ENCODE measurements at regions not wholly inside any gene's neighbourhood (a gene's known extent, or its start where the extent isn't known, plus 50 kb on each side); places are given as distances from the start of the nearest gene placed in this dataset.
"Not testable (repeated sequence)": the region's sequence is repeated elsewhere in the genome, so short reads cannot be mapped to it uniquely, and the experiment has no call there.

DNA sequence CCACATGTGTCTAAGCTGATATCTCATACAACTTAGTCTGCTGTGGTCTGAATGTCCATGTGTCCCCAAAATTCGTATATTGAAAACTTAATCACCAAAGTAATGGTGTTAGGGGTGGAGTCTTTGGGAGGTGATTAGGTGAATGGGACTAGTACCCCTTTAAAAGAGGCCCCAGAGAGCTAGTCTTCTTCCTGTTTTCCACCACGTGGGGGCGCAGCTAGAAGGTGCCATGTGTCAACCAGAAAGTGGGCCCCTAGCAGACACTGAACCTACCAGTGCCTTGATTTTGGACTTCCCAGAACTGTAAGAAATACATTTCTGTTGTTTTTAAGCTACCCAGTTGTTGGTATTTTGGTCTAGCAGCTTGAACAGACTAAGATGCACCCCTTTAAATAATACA is 86.6 kb downstream of the ASB1 start:
- intact Hi-C loops (cut with DNase I) = no loop called here
- peak in 3 of 4 donors; percentile 45 to 54 (median 53) for ATAC-seq

GRCh38 chr2:238514024-238514423 is 87.3 kb downstream of the ASB1 start:
- ATAC-seq; DNase-seq; H3K9me3 ChIP-seq; H3K4me1 ChIP-seq; H3K27ac ChIP-seq; H3K4me3 ChIP-seq; intact Hi-C loops (cut with DNase I); H3K27me3 ChIP-seq; H3K36me3 ChIP-seq: not testable (repeated sequence)
- WGBS (ENCODE audit: insufficient coverage, low coverage, low lambda C conversion rate, missing lambda C conversion rate) = 100% methylated on average over 7 of the region's 23 CpGs

More for the DNA sequence above, 86.6 kb downstream of the ASB1 start:
- no peak for DNase-seq
- H3K4me1 ChIP-seq = no peaks in the 10 kb centered on the region
- H3K27me3 ChIP-seq = no peaks in the 10 kb centered on the region
- H3K9me3 ChIP-seq = no peaks in the 10 kb centered on the region
- 34% methylated on average over 3 of the region's 3 CpGs for WGBS (ENCODE audit: insufficient coverage, low coverage, low lambda C conversion rate, missing lambda C conversion rate)
- no peak overlapping the region for H3K27ac ChIP-seq
- TF ChIP-seq, protein P1, sequence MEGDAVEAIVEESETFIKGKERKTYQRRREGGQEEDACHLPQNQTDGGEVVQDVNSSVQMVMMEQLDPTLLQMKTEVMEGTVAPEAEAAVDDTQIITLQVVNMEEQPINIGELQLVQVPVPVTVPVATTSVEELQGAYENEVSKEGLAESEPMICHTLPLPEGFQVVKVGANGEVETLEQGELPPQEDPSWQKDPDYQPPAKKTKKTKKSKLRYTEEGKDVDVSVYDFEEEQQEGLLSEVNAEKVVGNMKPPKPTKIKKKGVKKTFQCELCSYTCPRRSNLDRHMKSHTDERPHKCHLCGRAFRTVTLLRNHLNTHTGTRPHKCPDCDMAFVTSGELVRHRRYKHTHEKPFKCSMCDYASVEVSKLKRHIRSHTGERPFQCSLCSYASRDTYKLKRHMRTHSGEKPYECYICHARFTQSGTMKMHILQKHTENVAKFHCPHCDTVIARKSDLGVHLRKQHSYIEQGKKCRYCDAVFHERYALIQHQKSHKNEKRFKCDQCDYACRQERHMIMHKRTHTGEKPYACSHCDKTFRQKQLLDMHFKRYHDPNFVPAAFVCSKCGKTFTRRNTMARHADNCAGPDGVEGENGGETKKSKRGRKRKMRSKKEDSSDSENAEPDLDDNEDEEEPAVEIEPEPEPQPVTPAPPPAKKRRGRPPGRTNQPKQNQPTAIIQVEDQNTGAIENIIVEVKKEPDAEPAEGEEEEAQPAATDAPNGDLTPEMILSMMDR (IDR thresholded peaks at IDR 0.05) = peak; percentile 19 to 50 (median 28)
- no peak for TF ChIP-seq POLR2A (IDR thresholded peaks at IDR 0.05)
- no peaks in the 10 kb centered on the region for H3K36me3 ChIP-seq
- H3K4me3 ChIP-seq = no peak overlapping the region

GRCh38 chr2:238515377-238515776 is 88.7 kb downstream of the ASB1 start:
- H3K4me3 ChIP-seq = no peak overlapping the region
- no peaks in the 10 kb centered on the region for H3K27me3 ChIP-seq
- H3K4me1 ChIP-seq = no peaks in the 10 kb centered on the region
- ATAC-seq = no peak
- no peaks in the 10 kb centered on the region for H3K9me3 ChIP-seq
- no peaks in the 10 kb centered on the region for H3K36me3 ChIP-seq
- intact Hi-C loops (cut with DNase I) = no loop called here
- 83% methylated on average over 2 of the region's 2 CpGs for WGBS (ENCODE audit: insufficient coverage, low coverage, low lambda C conversion rate, missing lambda C conversion rate)
- H3K27ac ChIP-seq = no peak overlapping the region
- TF ChIP-seq POLR2A (IDR thresholded peaks at IDR 0.05) = no peak
- TF ChIP-seq, protein P1 (IDR thresholded peaks at IDR 0.05) = no peak
- no peak for DNase-seq

DNA sequence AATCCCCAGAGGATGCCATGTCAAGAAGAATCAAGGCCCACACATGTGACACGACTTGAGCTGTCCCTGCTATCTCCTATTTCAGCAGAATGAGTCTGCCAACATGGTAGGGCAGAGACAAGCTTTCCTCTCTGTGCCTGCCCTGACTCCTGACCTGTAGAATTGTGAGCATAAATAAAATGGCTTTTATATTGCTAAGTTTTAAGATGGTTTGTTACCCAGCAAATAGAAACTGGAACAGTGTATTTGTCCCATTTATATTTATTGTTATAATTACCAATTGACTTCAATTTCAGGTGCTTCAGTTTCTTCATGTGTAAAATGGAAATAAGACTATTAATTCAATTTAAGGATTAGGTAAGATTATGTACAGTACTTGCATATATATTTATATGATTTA is 90.5 kb downstream of the ASB1 start:
- no peak for DNase-seq
- H3K27me3 ChIP-seq = no peaks in the 10 kb centered on the region
- H3K4me3 ChIP-seq = no peak overlapping the region
- H3K9me3 ChIP-seq = no peaks in the 10 kb centered on the region
- intact Hi-C loops (cut with DNase I) = no loop called here
- H3K36me3 ChIP-seq = no peaks in the 10 kb centered on the region
- no peaks in the 10 kb centered on the region for H3K4me1 ChIP-seq
- no peak for TF ChIP-seq POLR2A (IDR thresholded peaks at IDR 0.05)
- TF ChIP-seq, protein P1 (IDR thresholded peaks at IDR 0.05) = no peak
- ATAC-seq = no peak
- WGBS (ENCODE audit: insufficient coverage, low coverage, low lambda C conversion rate, missing lambda C conversion rate) = 82% methylated on average over 1 of the region's 1 CpG
- no peak overlapping the region for H3K27ac ChIP-seq

DNA sequence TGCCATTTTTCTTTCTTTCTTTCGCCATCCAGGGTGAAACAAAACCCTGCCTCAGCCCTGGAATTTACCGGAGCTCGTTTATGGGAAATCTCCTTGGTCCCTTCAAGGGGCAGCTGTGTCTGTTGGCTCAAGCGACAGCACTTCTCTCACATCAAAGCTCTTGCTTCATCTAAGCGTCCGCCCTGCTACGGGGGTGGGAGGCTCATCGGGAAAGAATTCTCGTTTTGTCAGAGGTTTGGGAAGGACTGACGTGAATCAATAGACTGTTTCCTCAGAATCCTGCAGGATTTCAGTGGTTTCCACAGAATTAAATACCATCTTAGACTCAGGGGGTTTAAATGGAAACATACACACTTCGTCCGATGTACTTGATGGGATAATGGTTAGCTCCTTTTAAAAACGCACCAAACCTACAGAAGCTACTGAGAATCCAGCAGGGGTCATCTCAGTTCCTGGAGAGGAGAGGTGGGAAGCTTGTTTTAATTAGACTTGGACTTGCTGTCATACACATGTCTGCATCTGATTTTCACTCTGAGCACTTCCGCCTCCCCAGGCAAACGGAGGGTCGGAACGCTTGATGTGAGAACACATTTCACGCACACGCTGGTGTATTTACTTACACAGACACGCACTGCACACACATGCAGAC is 91.6 kb downstream of the ASB1 start:
- Histone ChIP-seq H3K36me3 (no peaks in the 10 kb centered on the region), H3K9me3 (no peaks in the 10 kb centered on the region), H3K27ac (no peak overlapping the region), H3K27me3 (no peaks in the 10 kb centered on the region), H3K4me1 (no peaks in the 10 kb centered on the region), H3K4me3 (no peak overlapping the region)
- intact Hi-C loops (cut with DNase I) = no loop called here
- ATAC-seq (no peak), DNase-seq (peak in 1 of 3 donors; percentile 34)
- WGBS (ENCODE audit: insufficient coverage, low coverage, low lambda C conversion rate, missing lambda C conversion rate) = 80% methylated on average over 6 of the region's 20 CpGs
- TF ChIP-seq POLR2A (IDR thresholded peaks at IDR 0.05) = no peak
- TF ChIP-seq, protein P1 (IDR thresholded peaks at IDR 0.05) = no peak
